Gastrocnemius medialis (tissue), 4 donors: ENCODE measurements at regions not wholly inside any gene's neighbourhood (a gene's known extent, or its start where the extent isn't known, plus 50 kb on each side); places are given as distances from the start of the nearest gene placed in this dataset.

Experiments used
- CTCF ChIP-seq, 5 experiments: fragments of 450-650 bp in 3 of 5; fragments of 200-600 bp in 2 of 5; sonication (generic) in 2 of 5; IDR thresholded peaks in 4 of 5; conservative IDR thresholded peaks in 1 of 5; 1 replicate in 4 of 5; 2 replicates in 1 of 5; pipeline ENCODE4 v1.5.1; 2016 to 2019; ENCODE audit warnings: antibody characterized with exemption in 5 of 5, mild to moderate bottlenecking in 3 of 5, moderate library complexity in 3 of 5
- POLR2A ChIP-seq, 2 donors: fragments of 450-650 bp; IDR thresholded peaks; one replicate each; pipeline ENCODE4 v1.6.1; 2017; ENCODE audit warnings: antibody characterized with exemption in 2 of 2, mild to moderate bottlenecking in 2 of 2, moderate library complexity in 2 of 2

- TF ChIP-seq CTCF (IDR thresholded peaks at IDR 0.05 in 4 of 5, conservative IDR thresholded peaks at IDR 0.05 in 1 of 5) (no peak), POLR2A (IDR thresholded peaks at IDR 0.05) (no peak)
Measured at GRCh38 chr15:47663101-47663500, 54.2 kb upstream of the SEMA6D start.
